Fibroblast of villous mesenchyme (primary cell): ENCODE measurements at regions not wholly inside any gene's neighbourhood (a gene's known extent, or its start where the extent isn't known, plus 50 kb on each side); places are given as distances from the start of the nearest gene placed in this dataset.
A peak's percentile ranks its signal among the peaks of the same experiment; 100 is the strongest.

Source experiments
- DNase-seq: peaks from one replicate; pipeline ENCODE4 v3.0.0-alpha.2; 2010; ENCODE audit warnings: low read depth
- H3K4me3 ChIP-seq: 2 replicates; pipeline ENCODE4 v1.5.1; 2011; ENCODE audit warnings: low read depth, mild to moderate bottlenecking, low read length
- CTCF ChIP-seq: IDR thresholded peaks from 2 replicates; pipeline ENCODE4 v1.5.1; 2012; ENCODE audit warnings: low read depth, mild to moderate bottlenecking, low read length; ENCODE audit not compliant: insufficient read depth

- no peak overlapping the region for H3K4me3 ChIP-seq
- TF ChIP-seq CTCF = no peak
- no peak for DNase-seq
Measured at GRCh38 chr2:142769761-142770160, 107.7 kb upstream of the KYNU start.

- no peak for DNase-seq
- no peak for TF ChIP-seq CTCF
- H3K4me3 ChIP-seq = no peak overlapping the region
Measured at GRCh38 chr2:142767847-142768246, 109.6 kb upstream of the KYNU start.

GRCh38 chr2:142758973-142759372 is 118.5 kb upstream of the KYNU start:
- no peak for TF ChIP-seq CTCF
- H3K4me3 ChIP-seq = no peak overlapping the region
- DNase-seq = no peak

GRCh38 chr2:142757111-142757510 is 120.4 kb upstream of the KYNU start:
- H3K4me3 ChIP-seq = no peak overlapping the region
- TF ChIP-seq CTCF = no peak
- DNase-seq = no peak

- H3K4me3 ChIP-seq = no peak overlapping the region
- no peak for TF ChIP-seq CTCF
- DNase-seq = peak; percentile 14
Measured at GRCh38 chr2:142756430-142756829, 121.0 kb upstream of the KYNU start.

- no peak for DNase-seq
- no peak for TF ChIP-seq CTCF
Measured at GRCh38 chr2:142755191-142755590, 122.3 kb upstream of the KYNU start.

GRCh38 chr2:142754182-142754581 is 123.3 kb upstream of the KYNU start:
- H3K4me3 ChIP-seq = no peak overlapping the region
- TF ChIP-seq CTCF = no peak

More at GRCh38 chr2:142755191-142755590, 122.3 kb upstream of the KYNU start:
- no peak overlapping the region for H3K4me3 ChIP-seq

More at GRCh38 chr2:142754182-142754581, 123.3 kb upstream of the KYNU start:
- peak; percentile 4 for DNase-seq
